ENCODE measurements at regions not wholly inside any gene's neighbourhood (a gene's known extent, or its start where the extent isn't known, plus 50 kb on each side); places are given as distances from the start of the nearest gene placed in this dataset.
"Not testable (repeated sequence)": the region's sequence is repeated elsewhere in the genome, so short reads cannot be mapped to it uniquely, and the experiment has no call there.

GRCh38 chrX:118239913-118240698 lies 105.8 kb upstream of the WDR44 start (continued):
- TF ChIP-seq REST (IDR thresholded peaks at IDR 0.05; ENCODE audit: unreplicated experiment) (no peak), ETS1 (IDR thresholded peaks at IDR 0.05) (no peak), NANOG (IDR thresholded peaks at IDR 0.05; ENCODE audit: borderline replicate concordance) (no peak), ZNF331 (CRISPR knock-in tag; IDR thresholded peaks at IDR 0.05; ENCODE audit: low read depth) (no peak), STAT1 (IDR thresholded peaks at IDR 0.05; ENCODE audit: unreplicated experiment) (no peak), CTCF (conservative IDR thresholded peaks at IDR 0.05; ENCODE audit: low read depth in 2 of 2) (no peak), EZH2 (IDR thresholded peaks at IDR 0.05; ENCODE audit: low read depth, unreplicated experiment) (no peak)

GRCh38 chrX:118246961-118247360 lies 98.9 kb upstream of the WDR44 start:
- H3K27me3 ChIP-seq (ENCODE audit: insufficient read depth); H4K20me1 ChIP-seq (replicated peaks; ENCODE audit: insufficient read depth); ATAC-seq; H3K79me2 ChIP-seq (replicated peaks; ENCODE audit: insufficient read depth); H3K4me1 Mint-ChIP-seq; H3K4me3 ChIP-seq; H3K36me3 Mint-ChIP-seq (ENCODE audit: low read depth); H3K4me2 ChIP-seq; H3K4me1 ChIP-seq (ENCODE audit: insufficient read depth); H3K4me3 Mint-ChIP-seq; H3K27me3 Mint-ChIP-seq (ENCODE audit: insufficient read depth, low read depth, poor library complexity); H3K9me2 ChIP-seq (ENCODE audit: insufficient read depth); H3K27ac ChIP-seq (ENCODE audit: low read depth); H2AFZ ChIP-seq; H3F3A ChIP-seq (replicated peaks; ENCODE audit: low read depth); H3K36me3 ChIP-seq (ENCODE audit: insufficient read depth); H3K27ac Mint-ChIP-seq; DNase-seq (ENCODE audit: low spot score): not testable (repeated sequence)
- peaks cover 20% of the 10 kb centered on the region for H3K9me3 Mint-ChIP-seq

Data from GM23338 (cell line).